HepG2 (cell line): ENCODE measurements at regions not wholly inside any gene's neighbourhood (a gene's known extent, or its start where the extent isn't known, plus 50 kb on each side); places are given as distances from the start of the nearest gene placed in this dataset.

ENCODE experiments used
- ATAC-seq: fragments of 200-7000 bp; cut with Tn5 transposase; 3 replicates; pipeline ENCODE4 v1.9.1; 2020; ENCODE audit warnings: mild to moderate bottlenecking, moderate library complexity
- BruUV-seq: library from RNA; stranded (reverse); fragments of 400-500 nt; replicated peaks from 2 replicates; lab custom pipeline; 2021; lab: Mats Ljungman, UMichigan
- CTCF ChIA-PET: fragments of 300-600 bp; formaldehyde crosslinking; extraction: SDS; loops from one replicate; lab custom pipeline; 2021; ENCODE audit warnings: low total read pairs, inconsistent platforms, low intra/inter-chr PET ratio; lab: Yijun Ruan, JAX
- POLR2A ChIA-PET: fragments of 350-600 bp; sonication (Branson Sonifier 250); formaldehyde crosslinking; loops from one replicate; lab custom pipeline; 2020; ENCODE audit warnings: antibody characterized with exemption, inconsistent platforms; lab: Yijun Ruan, JAX
- DNase-seq: peaks from one replicate; pipeline ENCODE4 v3.0.0-alpha.2; 2015; ENCODE audit warnings: low spot score
- FAIRE-seq: peaks from 3 replicates; lab custom pipeline; 2011; peaks lifted over from hg19 to GRCh38; lab: Jason Lieb, UNC
- H2AFZ ChIP-seq: one replicate; pipeline ENCODE4 v1.6.1; 2011; ENCODE audit warnings: low read length, inconsistent platforms
- H3K27ac ChIP-seq: fragments of 300-600 bp; 3 replicates; pipeline ENCODE4 v1.8.0; 2011; ENCODE audit warnings: mixed run types, mild to moderate bottlenecking, mixed read lengths, low read length, inconsistent platforms; ENCODE audit not compliant: insufficient read depth; ENCODE audit errors: extremely low read length
- H3K27me3 ChIP-seq, 2 experiments: fragments of 200-600 bp in 1 of 2; 2 replicates in 1 of 2; 3 replicates in 1 of 2; pipeline versions ENCODE4 v1.6.0 to v1.8.0; 2011; ENCODE audit warnings: low read length in 2 of 2, mild to moderate bottlenecking in 2 of 2, moderate library complexity in 2 of 2, inconsistent platforms in 1 of 2; ENCODE audit not compliant: insufficient read depth in 2 of 2, control insufficient read depth in 1 of 2
- H3K36me3 ChIP-seq, 2 experiments: fragments of 200-600 bp in 1 of 2; replicated peaks in 1 of 2; 2 replicates in 1 of 2; 3 replicates in 1 of 2; pipeline versions ENCODE4 v1.5.1 to v1.8.0; 2011; ENCODE audit warnings: low read length in 2 of 2, inconsistent platforms in 1 of 2; ENCODE audit not compliant: insufficient read depth in 2 of 2, control insufficient read depth in 1 of 2
- H3K4me1 ChIP-seq: 2 replicates; pipeline ENCODE4 v1.5.1; 2012; ENCODE audit warnings: low read length, inconsistent platforms; ENCODE audit not compliant: insufficient read depth
- H3K4me2 ChIP-seq: 2 replicates; pipeline ENCODE4 v1.6.0; 2011; ENCODE audit warnings: low read depth, low read length, inconsistent platforms
- H3K4me3 ChIP-seq, 3 experiments: fragments of 200-600 bp in 1 of 3; sonication (generic), shearing (Covaris generic) in 1 of 3; replicated peaks in 1 of 3; 2 replicates each; pipeline ENCODE4 v1.5.1; 2011 to 2016; ENCODE audit warnings: low read length in 3 of 3, inconsistent platforms in 2 of 3, low read depth in 2 of 3, mild to moderate bottlenecking in 2 of 3, control low read depth in 1 of 3, mixed read lengths in 1 of 3; ENCODE audit not compliant: insufficient read depth in 1 of 3
- H3K79me2 ChIP-seq: one replicate; pipeline ENCODE4 v1.6.1; 2011; ENCODE audit warnings: low read length, inconsistent platforms; ENCODE audit not compliant: insufficient read depth
- H3K9ac ChIP-seq: 2 replicates; pipeline ENCODE4 v1.6.0; 2011; ENCODE audit warnings: mild to moderate bottlenecking, low read depth, low read length, inconsistent platforms; ENCODE audit not compliant: insufficient read depth
- H3K9me3 ChIP-seq: 2 replicates; pipeline ENCODE4 v1.5.1; 2012; ENCODE audit warnings: mild to moderate bottlenecking, low read length
- H4K20me1 ChIP-seq: 2 replicates; pipeline ENCODE4 v1.6.0; 2011; ENCODE audit warnings: inconsistent platforms, mild to moderate bottlenecking, low read length, moderate library complexity; ENCODE audit not compliant: insufficient read depth
- CBX5 ChIP-seq: sonication (generic); formaldehyde crosslinking; IDR thresholded peaks from 2 replicates; pipeline ENCODE4 v1.4.0; 2020; ENCODE audit warnings: missing genetic modification reagents, borderline replicate concordance
- GLI4 ChIP-seq: sonication (generic); formaldehyde crosslinking; IDR thresholded peaks from 2 replicates; pipeline ENCODE4 v1.5.1; 2020; ENCODE audit warnings: missing genetic modification reagents, mild to moderate bottlenecking, moderate library complexity, borderline replicate concordance
- JUNB ChIP-seq: sonication (generic); formaldehyde crosslinking; IDR thresholded peaks from 2 replicates; pipeline ENCODE4 v1.8.0; 2022; ENCODE audit warnings: missing genetic modification reagents, mild to moderate bottlenecking, borderline replicate concordance
- MAFG ChIP-seq: sonication (generic); formaldehyde crosslinking; IDR thresholded peaks from 2 replicates; pipeline ENCODE4 v1.5.1; 2020; ENCODE audit warnings: mild to moderate bottlenecking, missing genetic modification reagents
- PRMT3 ChIP-seq: sonication (generic); formaldehyde crosslinking; IDR thresholded peaks from 2 replicates; pipeline ENCODE4 v1.8.1; 2022; ENCODE audit warnings: low read depth, mild to moderate bottlenecking, moderate library complexity, missing genetic modification reagents, borderline replicate concordance
- RFXAP ChIP-seq: sonication (generic); formaldehyde crosslinking; IDR thresholded peaks from 2 replicates; pipeline ENCODE4 v1.4.0; 2020; ENCODE audit warnings: missing genetic modification reagents, borderline replicate concordance
- ZBTB43 ChIP-seq: sonication (generic); formaldehyde crosslinking; conservative IDR thresholded peaks from 2 replicates; pipeline ENCODE4 v1.4.0; 2020; ENCODE audit warnings: missing genetic modification reagents
- ZBTB7B ChIP-seq: sonication (generic); formaldehyde crosslinking; IDR thresholded peaks from 2 replicates; pipeline ENCODE4 v1.4.0; 2020; ENCODE audit warnings: missing genetic modification reagents
- ZKSCAN8 ChIP-seq: IDR thresholded peaks from 2 replicates; pipeline ENCODE4 v1.6.1; 2016; ENCODE audit warnings: borderline replicate concordance, missing genetic modification reagents, missing compliant biosample characterization
- ZNF512 ChIP-seq: sonication (generic); formaldehyde crosslinking; IDR thresholded peaks from 2 replicates; pipeline ENCODE4 v1.4.0; 2020; ENCODE audit warnings: mild to moderate bottlenecking, missing genetic modification reagents
- ZNF740 ChIP-seq: sonication (generic); formaldehyde crosslinking; IDR thresholded peaks from 2 replicates; pipeline ENCODE4 v1.4.0; 2020; ENCODE audit warnings: missing genetic modification reagents
- WGBS: methylation state at CpG from one replicate; pipeline ENCODE4 v1.1.6; 2017; ENCODE audit warnings: low lambda C conversion rate; 5-methylcytosine and 5-hydroxymethylcytosine counted together
- in situ Hi-C: cut with HindIII; loops from 2 replicates; pipeline ENCODE4 v1.10.0; 2017; ENCODE audit warnings: low pct_unique_long_range_greater_than_20kb; ENCODE audit not compliant: extremely low pct_ligation_motif_present
- intact Hi-C: fragments of 100-400 bp; cut with micrococcal nuclease; formaldehyde crosslinking; loops from one replicate; pipeline ENCODE4 v1.10.0; 2022; ENCODE audit not compliant: unreplicated experiment

GRCh38 chr13:102470283-102470917 is 68.6 kb upstream of the FGF14 start (continued):
- no peak for TF ChIP-seq ZNF512 (CRISPR knock-in tag)
- TF ChIP-seq, all 625 proteins: peak for 0

- H2AFZ ChIP-seq, result no peak overlapping the region
- intact Hi-C loops, result no loop called here
- POLR2A ChIA-PET, result no interaction called here
- no peaks in the 10 kb centered on the region for H3K27me3 ChIP-seq
- CTCF ChIA-PET, result no interaction called here
- H4K20me1 ChIP-seq, result no peaks in the 10 kb centered on the region
- in situ Hi-C loops, result no loop called here
- no peak overlapping the region for H3K9ac ChIP-seq
- DNase-seq (no peak), FAIRE-seq (no peak), ATAC-seq (no peak)
- WGBS, result 14% methylated on average over 3 of the region's 3 CpGs
- no peaks in the 10 kb centered on the region for H3K36me3 ChIP-seq
- H3K27ac ChIP-seq, result no peak overlapping the region
- H3K9me3 ChIP-seq, result no peaks in the 10 kb centered on the region
- BruUV-seq, result no TSS peak
- no peak for TF ChIP-seq ZKSCAN8 (CRISPR knock-in tag)
- TF ChIP-seq JUNB (CRISPR knock-in tag), result no peak
- TF ChIP-seq PRMT3 (CRISPR knock-in tag), result no peak
- TF ChIP-seq GLI4 (CRISPR knock-in tag), result no peak
- no peak for TF ChIP-seq ZBTB7B
- no peak for TF ChIP-seq CBX5 (CRISPR knock-in tag)
- no peak for TF ChIP-seq ZBTB43 (CRISPR knock-in tag)
- TF ChIP-seq RFXAP, result no peak
- no peak for TF ChIP-seq ZNF740 (CRISPR knock-in tag)
- no peak for TF ChIP-seq MAFG (CRISPR knock-in tag)
- H3K4me1 ChIP-seq, result no peaks in the 10 kb centered on the region
- no peak overlapping the region for H3K4me3 ChIP-seq
- no peaks in the 10 kb centered on the region for H3K79me2 ChIP-seq
- no peak overlapping the region for H3K4me2 ChIP-seq
Observed at GRCh38 chr13:102466610-102467190, 64.9 kb upstream of the FGF14 start.
